Epithelial cell of prostate (primary cell): ENCODE measurements at regions not wholly inside any gene's neighbourhood (a gene's known extent, or its start where the extent isn't known, plus 50 kb on each side); places are given as distances from the start of the nearest gene placed in this dataset.

Experiments
- DNase-seq: peaks from one replicate; pipeline ENCODE4 v3.0.0-alpha.2; 2011; ENCODE audit warnings: low read depth, low spot score
- H3K27ac ChIP-seq: fragments of 450-650 bp; 2 replicates; pipeline ENCODE4 v1.5.1; 2017; ENCODE audit warnings: mild to moderate bottlenecking

GRCh38 chr10:36202881-36203280 lies 560.8 kb upstream of the FZD8 start:
- no peak overlapping the region for H3K27ac ChIP-seq
- no peak for DNase-seq

DNA sequence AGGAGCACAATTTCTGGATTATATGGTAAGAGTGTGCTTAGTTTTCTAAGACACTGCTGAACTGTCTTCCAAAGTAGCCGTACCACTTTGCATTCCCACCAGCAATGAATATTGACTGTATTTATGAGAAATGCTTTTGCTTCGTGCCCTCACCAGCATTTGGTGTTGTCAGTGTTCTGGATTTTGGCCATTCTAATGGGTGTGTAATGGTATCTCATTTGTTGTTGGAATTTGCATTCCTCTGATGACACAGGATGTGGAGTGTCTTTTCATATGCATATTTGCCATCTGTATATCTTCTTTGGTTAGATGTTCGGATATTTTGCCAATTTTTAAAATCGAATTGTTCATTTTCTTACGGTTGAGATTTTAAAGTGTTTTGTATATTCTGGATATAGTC lies 558.5 kb upstream of the FZD8 start:
- no peak for DNase-seq
- H3K27ac ChIP-seq: no peak overlapping the region

DNA sequence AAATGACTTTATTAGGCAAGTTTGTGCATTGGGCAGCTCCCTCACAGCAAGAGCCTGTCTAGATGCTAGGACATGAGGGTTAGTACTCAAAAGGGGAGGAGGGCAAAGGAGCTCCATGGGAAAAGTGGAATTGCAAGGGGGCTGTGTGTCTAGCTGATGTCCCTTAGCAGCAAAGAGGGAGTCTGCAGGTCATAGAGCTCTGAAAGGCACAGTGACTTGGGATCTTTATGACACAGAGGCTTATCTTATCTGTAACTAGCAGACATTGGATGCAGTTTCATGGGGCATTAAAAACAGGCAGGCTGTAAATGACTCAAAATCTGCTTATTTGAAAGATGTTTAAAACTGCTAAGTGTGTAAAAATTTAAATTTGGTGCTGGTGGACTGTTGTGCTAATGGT lies 556.2 kb upstream of the FZD8 start:
- no peak for DNase-seq
- no peak overlapping the region for H3K27ac ChIP-seq

DNA sequence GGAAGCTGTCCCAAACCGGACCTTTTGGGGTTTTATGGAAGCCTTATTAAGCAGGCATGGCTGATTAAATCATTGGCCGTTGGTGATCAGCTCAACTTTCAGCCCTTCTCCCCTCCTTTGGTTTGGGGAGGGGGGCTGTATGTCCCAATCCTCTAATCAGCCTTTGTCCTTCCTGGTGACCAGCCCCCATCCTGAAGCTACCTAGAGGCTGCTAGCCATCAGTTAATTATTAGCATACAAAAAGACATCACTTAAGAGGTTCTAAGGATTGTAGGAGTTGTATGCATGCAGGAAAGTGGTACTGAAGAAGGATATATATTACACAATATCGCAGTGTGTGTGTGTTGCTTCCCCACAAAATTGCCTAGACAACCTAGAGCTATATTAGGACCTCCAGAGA lies 553.3 kb upstream of the FZD8 start:
- no peak overlapping the region for H3K27ac ChIP-seq
- no peak for DNase-seq

- DNase-seq: no peak
- no peak overlapping the region for H3K27ac ChIP-seq
Measured at GRCh38 chr10:36194276-36194675, 552.2 kb upstream of the FZD8 start.

GRCh38 chr10:36191009-36191408 lies 548.9 kb upstream of the FZD8 start:
- H3K27ac ChIP-seq: no peak overlapping the region
- DNase-seq: no peak

GRCh38 chr10:36188461-36188860 lies 546.4 kb upstream of the FZD8 start:
- DNase-seq: no peak
- H3K27ac ChIP-seq: no peak overlapping the region

- no peak for DNase-seq
- no peak overlapping the region for H3K27ac ChIP-seq
Measured at GRCh38 chr10:36188080-36188453, 546.0 kb upstream of the FZD8 start.

GRCh38 chr10:36187380-36188079 lies 545.4 kb upstream of the FZD8 start:
- H3K27ac ChIP-seq: no peak overlapping the region
- DNase-seq: no peak

GRCh38 chr10:36185097-36185496 lies 543.0 kb upstream of the FZD8 start:
- no peak for DNase-seq
- H3K27ac ChIP-seq: no peak overlapping the region

- H3K27ac ChIP-seq: no peak overlapping the region
- no peak for DNase-seq
Measured at GRCh38 chr10:36183726-36184125, 541.6 kb upstream of the FZD8 start.

DNA sequence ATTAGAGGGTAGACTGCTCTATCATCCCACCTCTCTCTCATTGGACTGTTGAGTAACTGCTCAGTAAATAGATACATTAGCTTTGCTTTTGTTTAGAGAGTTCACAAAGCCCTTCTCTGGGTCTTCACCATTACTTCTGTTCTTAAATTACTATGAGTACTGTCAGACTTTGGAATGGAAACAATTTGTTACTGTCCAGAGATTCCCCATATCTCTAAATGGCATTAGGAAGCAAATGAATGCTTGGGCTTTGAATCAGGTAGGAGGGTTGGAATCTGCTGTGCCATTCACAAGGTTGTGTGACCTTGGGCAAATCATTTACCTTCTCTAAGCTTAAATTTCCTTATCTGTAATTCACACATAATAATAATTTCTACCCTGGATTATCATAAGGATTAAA lies 541.0 kb upstream of the FZD8 start:
- no peak for DNase-seq
- no peak overlapping the region for H3K27ac ChIP-seq

GRCh38 chr10:36182606-36183005 lies 540.5 kb upstream of the FZD8 start:
- DNase-seq: no peak

GRCh38 chr10:36182179-36182566 lies 540.1 kb upstream of the FZD8 start:
- DNase-seq: no peak
- no peak overlapping the region for H3K27ac ChIP-seq

More at GRCh38 chr10:36182606-36183005, 540.5 kb upstream of the FZD8 start:
- H3K27ac ChIP-seq: no peak overlapping the region

- H3K27ac ChIP-seq: no peak overlapping the region
- no peak for DNase-seq
Measured at GRCh38 chr10:36181426-36182178, 539.5 kb upstream of the FZD8 start.

DNA sequence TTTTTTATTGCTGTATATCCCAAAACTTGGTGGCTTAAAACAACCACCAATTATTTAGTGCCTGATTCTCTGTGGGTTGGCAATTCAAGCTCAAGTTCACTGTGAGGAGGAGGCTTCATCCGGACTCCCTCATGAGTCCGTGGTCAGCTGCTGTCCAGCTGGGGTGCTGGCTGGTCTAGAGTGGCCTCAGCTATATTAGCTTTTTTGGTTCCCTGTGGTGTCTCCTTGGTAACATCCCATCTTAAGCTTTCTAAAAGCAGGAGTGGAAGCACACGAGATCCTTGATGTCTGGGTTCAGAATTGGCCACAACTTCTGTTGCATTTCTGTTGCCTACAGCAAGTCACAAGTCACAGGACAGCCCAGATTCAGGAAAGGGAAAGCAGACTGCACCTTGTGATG lies 536.5 kb upstream of the FZD8 start:
- no peak for DNase-seq
- no peak overlapping the region for H3K27ac ChIP-seq

DNA sequence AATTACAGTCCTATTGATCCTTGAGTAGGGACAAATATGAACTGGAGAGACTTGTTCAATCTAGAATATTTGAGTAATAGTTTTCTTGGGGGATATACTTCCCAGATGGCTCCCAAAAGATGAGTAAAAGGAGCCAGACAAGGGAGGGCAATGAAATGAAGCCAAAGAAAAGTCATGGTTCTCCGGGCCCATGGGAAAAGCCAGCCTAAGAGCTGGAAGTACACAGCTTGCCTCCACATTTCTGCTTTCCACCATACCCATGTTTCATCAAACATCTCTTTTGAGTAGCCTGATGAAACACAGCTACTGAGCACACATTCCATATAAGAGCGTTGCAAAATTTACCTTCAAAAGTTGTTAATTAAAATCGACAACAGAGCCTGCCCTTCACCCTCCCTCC lies 535.0 kb upstream of the FZD8 start:
- no peak for DNase-seq
- no peak overlapping the region for H3K27ac ChIP-seq

GRCh38 chr10:36175954-36176353 lies 533.9 kb upstream of the FZD8 start:
- DNase-seq: no peak
- no peak overlapping the region for H3K27ac ChIP-seq

GRCh38 chr10:36173364-36173763 lies 531.3 kb upstream of the FZD8 start:
- no peak for DNase-seq
- H3K27ac ChIP-seq: no peak overlapping the region

DNA sequence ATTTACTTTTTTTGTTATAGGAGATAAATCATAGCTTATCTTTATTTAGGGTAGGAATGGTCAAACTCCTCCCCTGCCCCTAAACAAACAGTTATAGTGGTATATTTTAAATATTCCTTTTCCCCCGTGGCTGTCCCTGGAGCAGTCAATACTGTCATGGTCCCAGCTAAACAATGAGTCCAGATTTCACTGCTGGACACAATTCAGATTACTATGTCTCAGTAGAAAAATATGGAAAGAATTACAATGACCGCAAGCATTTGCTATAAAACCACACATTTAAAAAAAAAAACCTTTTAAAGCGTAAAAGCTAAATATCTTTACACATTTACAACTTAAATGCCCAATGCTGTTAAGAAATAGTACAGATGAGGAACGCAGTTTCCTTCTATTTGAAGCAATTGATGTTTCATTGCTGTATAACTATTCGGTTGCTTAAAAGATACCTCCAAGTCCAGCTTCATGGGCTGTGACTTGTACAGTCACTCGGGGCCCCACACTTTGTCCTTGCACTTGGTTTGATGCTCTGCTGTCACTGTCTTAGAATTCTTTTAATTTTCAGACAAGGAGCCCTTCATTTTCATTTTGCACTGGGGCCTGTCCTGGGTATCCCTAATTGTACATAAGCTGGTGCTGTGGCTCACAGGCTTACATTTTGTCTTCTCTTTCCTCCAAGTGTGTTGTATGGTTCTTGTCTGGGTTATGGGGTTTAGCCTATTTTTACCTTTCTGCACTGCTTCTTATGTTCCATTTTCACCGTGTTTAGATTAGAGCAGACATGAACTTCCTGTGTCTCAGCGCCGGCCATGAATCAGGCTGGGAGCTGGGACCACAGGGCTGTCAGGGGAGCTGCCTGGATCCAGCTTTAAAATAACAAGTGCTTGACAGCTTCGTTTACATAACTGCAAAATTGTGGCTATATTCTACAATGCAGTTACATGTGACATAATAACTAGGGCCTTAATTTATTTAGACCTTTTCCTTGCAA lies 530.2 kb upstream of the FZD8 start:
- no peak overlapping the region for H3K27ac ChIP-seq
- DNase-seq: no peak

DNA sequence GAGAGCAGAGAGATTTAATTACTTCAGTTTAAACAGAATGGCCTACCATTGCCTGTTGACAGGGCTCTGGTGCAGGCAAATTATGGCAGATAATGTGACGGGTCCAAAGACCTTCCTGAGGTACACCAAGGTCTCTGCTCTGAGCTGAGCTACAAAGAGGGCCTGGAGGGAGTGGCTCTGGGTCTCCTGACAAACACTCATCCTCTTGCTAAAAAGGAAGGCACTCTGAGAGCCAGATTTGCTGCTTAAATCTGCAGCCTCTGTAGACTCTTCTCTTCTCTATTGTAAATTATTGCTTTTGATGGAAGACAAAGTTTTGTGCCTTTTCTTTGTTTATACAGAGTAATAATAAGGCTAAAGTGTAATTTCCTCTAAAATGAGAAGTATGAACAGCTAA lies 529.5 kb upstream of the FZD8 start:
- no peak for DNase-seq
- H3K27ac ChIP-seq: no peak overlapping the region
